ENCODE measurements at regions not wholly inside any gene's neighbourhood (a gene's known extent, or its start where the extent isn't known, plus 50 kb on each side); places are given as distances from the start of the nearest gene placed in this dataset.

DNA sequence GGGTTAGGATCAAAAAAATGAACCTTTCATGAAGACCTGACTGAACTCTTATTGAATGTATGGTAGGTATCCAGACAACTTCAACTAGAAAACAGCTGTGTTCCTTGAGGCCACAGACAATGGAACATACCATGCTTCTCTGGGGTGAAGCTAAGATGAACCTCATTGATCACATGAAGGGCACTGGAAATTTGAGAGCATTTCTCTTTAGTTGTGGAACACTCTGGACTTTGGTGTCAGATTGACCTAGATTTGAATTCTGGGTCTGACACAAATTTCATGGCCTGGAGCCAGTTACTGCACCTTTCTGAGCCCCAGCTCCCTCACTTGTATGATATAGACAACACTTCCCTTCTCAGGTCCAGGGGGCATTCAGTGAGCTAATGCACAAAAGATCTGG is 411.2 kb upstream of the ID2 start:
- DNase-seq, result no peak
- Histone ChIP-seq H3K4me3 (no peak overlapping the region), H3K27me3 (no peaks in the 10 kb centered on the region), H3K9me3 (replicated peaks in 1 of 3) (no peaks in the 10 kb centered on the region), H3K36me3 (replicated peaks in 1 of 2) (no peaks in the 10 kb centered on the region), H3K4me1 (replicated peaks in 1 of 2) (no peaks in the 10 kb centered on the region), H3K27ac (no peak overlapping the region)
- TF ChIP-seq CTCF (IDR thresholded peaks at IDR 0.05) (no peak), POLR2A (IDR thresholded peaks at IDR 0.05) (no peak)
- intact Hi-C loops (cut with DNase I), result no loop called here

DNA sequence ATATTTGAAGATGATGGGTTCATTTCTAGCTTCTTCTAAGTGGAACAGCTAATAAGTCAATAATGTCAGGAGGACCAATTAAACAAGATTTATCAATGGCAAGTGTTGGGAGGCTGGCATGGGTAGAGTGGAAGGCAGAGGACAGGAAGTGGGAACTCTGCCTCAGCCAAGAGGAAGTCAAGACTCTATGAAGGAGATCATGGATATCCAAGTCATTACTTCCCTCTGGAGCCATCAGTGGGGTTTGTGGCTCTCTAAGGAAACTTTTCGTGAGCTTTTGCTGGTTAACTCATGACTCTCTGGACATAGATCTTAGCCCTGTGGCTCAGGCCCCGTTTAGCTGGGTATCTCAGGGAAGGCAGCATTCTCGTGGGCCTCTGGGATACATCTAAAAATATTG is 410.4 kb upstream of the ID2 start:
- intact Hi-C loops (cut with DNase I), result no loop called here
- no peak overlapping the region for H3K4me3 ChIP-seq
- H3K36me3 ChIP-seq (replicated peaks in 1 of 2), result no peaks in the 10 kb centered on the region
- no peak for DNase-seq
- H3K9me3 ChIP-seq (replicated peaks in 1 of 3), result no peaks in the 10 kb centered on the region
- no peaks in the 10 kb centered on the region for H3K4me1 ChIP-seq (replicated peaks in 1 of 2)
- no peak overlapping the region for H3K27ac ChIP-seq
- no peaks in the 10 kb centered on the region for H3K27me3 ChIP-seq
- 81 to 95% (median 88%) methylated on average over 3 of the region's 3 CpGs for WGBS, 4 donors
- TF ChIP-seq CTCF (IDR thresholded peaks at IDR 0.05), result no peak
- no peak for TF ChIP-seq POLR2A (IDR thresholded peaks at IDR 0.05)

DNA sequence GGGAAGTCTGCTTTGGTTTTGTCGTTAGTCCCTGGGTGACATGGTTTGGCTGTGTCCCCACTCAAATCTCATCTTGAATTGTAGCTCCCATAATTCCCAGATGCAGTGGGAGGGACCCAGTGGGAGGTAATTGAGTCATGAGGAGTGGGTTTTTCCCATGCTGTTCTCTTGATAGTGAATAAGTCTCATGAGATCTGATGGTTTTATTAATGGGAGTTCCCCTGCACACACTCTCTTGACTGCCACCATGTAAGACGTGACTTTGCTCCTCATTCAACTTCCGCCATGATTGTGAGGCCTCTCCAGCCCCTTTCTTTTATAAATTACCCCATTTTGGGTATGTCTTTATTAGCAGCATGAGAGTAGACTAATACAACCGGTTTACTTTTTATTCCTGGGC is 405.8 kb upstream of the ID2 start:
- H3K27me3 ChIP-seq, result no peaks in the 10 kb centered on the region
- H3K27ac ChIP-seq, result no peak overlapping the region
- H3K4me3 ChIP-seq, result no peak overlapping the region
- WGBS, 4 donors, result 92 to 96% (median 94%) methylated on average over 4 of the region's 4 CpGs
- DNase-seq, result no peak
- no peaks in the 10 kb centered on the region for H3K36me3 ChIP-seq (replicated peaks in 1 of 2)
- H3K4me1 ChIP-seq (replicated peaks in 1 of 2), result no peaks in the 10 kb centered on the region
- TF ChIP-seq POLR2A (IDR thresholded peaks at IDR 0.05) (no peak), CTCF (IDR thresholded peaks at IDR 0.05) (no peak)
- intact Hi-C loops (cut with DNase I), result no loop called here
- no peaks in the 10 kb centered on the region for H3K9me3 ChIP-seq (replicated peaks in 1 of 3)

GRCh38 chr2:8277921-8278571 is 403.8 kb upstream of the ID2 start:
- no peak for DNase-seq
- Histone ChIP-seq H3K4me3 (no peak overlapping the region), H3K27ac (no peak overlapping the region), H3K4me1 (replicated peaks in 1 of 2) (no peaks in the 10 kb centered on the region), H3K36me3 (replicated peaks in 1 of 2) (no peaks in the 10 kb centered on the region), H3K9me3 (replicated peaks in 1 of 3) (no peaks in the 10 kb centered on the region), H3K27me3 (no peaks in the 10 kb centered on the region)
- intact Hi-C loops (cut with DNase I), result no loop called here
- 58 to 80% (median 76%) methylated on average over 9 to 10 of the region's 10 CpGs for WGBS, 4 donors
- no peak for TF ChIP-seq POLR2A (IDR thresholded peaks at IDR 0.05)
- TF ChIP-seq CTCF (IDR thresholded peaks at IDR 0.05), result no peak

All from adrenal gland (tissue), 9 donors.